Amniotic epithelial cell (primary cell): ENCODE measurements at regions not wholly inside any gene's neighbourhood (a gene's known extent, or its start where the extent isn't known, plus 50 kb on each side); places are given as distances from the start of the nearest gene placed in this dataset.

Experiments
- DNase-seq: peaks from one replicate; pipeline ENCODE4 v3.0.0-alpha.2; 2010; ENCODE audit warnings: low read depth

- no peak for DNase-seq
Measured at GRCh38 chr7:47221826-47222225, 360.1 kb downstream of the TNS3 start.

DNA sequence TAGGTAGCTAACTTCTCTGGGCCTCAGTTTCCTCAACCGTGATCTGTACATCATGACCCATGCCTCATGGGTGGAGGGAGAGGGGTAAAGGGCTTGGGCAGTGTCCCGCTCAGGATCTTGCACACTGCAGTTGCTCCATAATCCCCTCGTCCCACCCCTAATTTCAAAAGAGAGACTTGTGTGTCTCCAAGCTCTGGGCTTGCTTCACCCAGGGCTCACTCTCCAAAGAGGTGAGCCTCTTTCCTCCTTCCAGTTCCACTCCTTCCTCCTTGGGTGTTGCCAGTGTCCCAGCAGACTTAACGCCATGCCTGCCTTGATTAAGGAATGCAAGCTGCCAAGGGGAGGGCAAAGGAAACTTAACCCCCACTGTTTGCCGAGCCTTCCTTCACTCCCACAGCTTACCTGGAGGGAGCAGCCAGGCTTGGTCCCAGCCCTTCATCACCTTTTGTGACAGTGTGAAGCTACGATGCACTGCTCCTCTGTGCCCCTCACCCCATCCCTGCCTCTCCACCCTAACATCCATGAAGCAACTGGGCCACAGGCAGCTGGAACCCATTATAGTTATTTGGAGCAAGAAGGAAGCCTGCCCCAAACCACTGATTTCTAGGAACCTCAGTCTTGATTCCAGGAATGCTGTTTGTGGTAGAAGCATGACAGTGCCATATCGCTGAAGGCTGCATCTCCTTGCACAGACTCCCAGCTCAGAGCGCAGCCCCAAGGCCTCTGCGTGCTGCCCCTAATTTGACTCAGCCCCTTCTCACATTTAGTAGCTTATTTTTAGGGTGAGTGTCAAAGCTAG lies 363.3 kb downstream of the TNS3 start:
- no peak for DNase-seq

- DNase-seq = no peak
Measured at GRCh38 chr7:47217570-47218360, 364.1 kb downstream of the TNS3 start.

DNA sequence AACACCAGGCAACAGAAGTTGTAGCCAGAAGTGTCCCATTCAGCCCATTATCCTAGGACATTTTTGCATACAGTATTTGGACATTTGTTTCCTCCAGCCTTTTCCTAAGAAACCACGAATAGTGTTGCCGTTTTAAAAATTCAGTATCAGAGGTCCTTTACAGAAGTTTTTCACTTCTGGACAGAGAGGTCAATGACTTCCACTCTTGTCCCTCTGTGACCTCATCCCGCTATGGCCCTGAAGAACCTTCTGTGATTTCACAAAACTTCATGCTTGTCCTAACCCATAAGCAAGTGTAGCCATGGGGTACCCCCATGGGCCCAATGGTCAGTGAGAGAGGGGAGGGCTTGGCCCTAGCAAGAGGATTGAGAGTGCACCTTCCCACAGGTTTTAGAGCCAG lies 364.8 kb downstream of the TNS3 start:
- no peak for DNase-seq

DNA sequence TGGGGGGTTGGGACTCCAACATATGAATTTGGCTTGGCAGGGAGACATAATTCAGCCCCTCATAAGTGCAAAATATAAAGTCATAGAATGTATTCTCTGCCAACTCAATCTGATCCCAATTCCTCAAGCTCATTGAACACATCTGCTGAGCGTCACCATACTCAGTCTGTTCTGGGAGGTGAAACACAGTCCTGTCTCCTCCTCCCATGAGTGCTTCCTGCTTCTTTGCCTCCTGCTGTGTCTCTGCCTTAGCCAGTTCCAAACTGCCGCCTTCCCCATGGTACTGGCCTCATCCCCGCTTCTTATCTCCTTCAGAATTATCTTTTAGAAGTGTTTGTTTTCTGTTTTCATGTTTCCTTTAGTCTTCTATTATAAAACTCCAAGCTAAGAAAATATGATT lies 365.5 kb downstream of the TNS3 start:
- DNase-seq = no peak

GRCh38 chr7:47215640-47216039 lies 366.3 kb downstream of the TNS3 start:
- DNase-seq = no peak

- no peak for DNase-seq
Measured at GRCh38 chr7:47215049-47215448, 366.9 kb downstream of the TNS3 start.

- DNase-seq = peak; percentile 76
Measured at GRCh38 chr7:47213276-47213675, 368.6 kb downstream of the TNS3 start.

- DNase-seq = no peak
Measured at GRCh38 chr7:47211519-47211973, 370.4 kb downstream of the TNS3 start.

- no peak for DNase-seq
Measured at GRCh38 chr7:47210281-47210854, 371.5 kb downstream of the TNS3 start.

GRCh38 chr7:47207956-47208355 lies 374.0 kb downstream of the TNS3 start:
- DNase-seq = no peak

GRCh38 chr7:47204709-47205108 lies 377.2 kb downstream of the TNS3 start:
- no peak for DNase-seq

GRCh38 chr7:47202146-47202783 lies 379.6 kb downstream of the TNS3 start:
- no peak for DNase-seq

DNA sequence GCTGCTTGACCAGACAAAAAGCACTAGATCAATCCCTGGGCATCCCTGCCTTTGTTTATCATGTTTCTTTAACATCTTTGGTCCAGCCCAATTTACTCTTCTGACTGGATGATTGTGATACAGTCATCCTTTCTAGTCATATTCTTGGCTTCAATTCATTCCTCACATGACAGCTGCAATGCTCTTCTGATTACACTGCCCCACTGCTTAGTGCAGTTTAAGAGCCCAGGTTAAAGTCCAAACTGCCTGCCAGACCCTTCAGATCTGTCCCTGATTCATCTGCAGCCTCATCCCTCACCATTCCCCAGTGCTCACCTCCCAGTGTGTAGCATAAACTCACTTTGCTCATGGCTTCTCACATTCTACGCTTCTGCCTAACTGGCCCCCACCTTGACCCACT lies 383.8 kb downstream of the TNS3 start:
- peak; percentile 27 for DNase-seq

GRCh38 chr7:47197486-47197885 lies 384.4 kb downstream of the TNS3 start:
- no peak for DNase-seq

DNA sequence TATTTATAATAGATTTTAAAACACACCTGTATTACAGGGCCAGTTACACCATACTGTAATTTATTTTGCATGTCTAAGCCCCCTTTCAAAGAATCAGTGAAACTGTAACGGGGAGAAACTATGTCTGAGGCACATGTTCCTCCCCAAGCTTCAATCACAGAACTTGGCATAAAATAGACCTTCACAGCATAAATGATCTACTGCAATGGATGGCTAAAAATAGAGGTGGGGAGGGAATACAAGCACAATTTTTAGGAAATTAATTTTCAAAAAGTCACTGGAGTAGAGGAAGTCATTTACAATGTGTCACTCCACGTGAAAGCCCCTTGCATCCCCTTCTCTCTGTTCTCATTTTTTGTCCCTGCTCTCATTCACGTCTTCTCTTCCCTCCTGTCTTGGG lies 385.2 kb downstream of the TNS3 start:
- no peak for DNase-seq

GRCh38 chr7:47196106-47196645 lies 385.7 kb downstream of the TNS3 start:
- no peak for DNase-seq

GRCh38 chr7:47195641-47196040 lies 386.3 kb downstream of the TNS3 start:
- DNase-seq = no peak

GRCh38 chr7:47194516-47195057 lies 387.3 kb downstream of the TNS3 start:
- DNase-seq = no peak

DNA sequence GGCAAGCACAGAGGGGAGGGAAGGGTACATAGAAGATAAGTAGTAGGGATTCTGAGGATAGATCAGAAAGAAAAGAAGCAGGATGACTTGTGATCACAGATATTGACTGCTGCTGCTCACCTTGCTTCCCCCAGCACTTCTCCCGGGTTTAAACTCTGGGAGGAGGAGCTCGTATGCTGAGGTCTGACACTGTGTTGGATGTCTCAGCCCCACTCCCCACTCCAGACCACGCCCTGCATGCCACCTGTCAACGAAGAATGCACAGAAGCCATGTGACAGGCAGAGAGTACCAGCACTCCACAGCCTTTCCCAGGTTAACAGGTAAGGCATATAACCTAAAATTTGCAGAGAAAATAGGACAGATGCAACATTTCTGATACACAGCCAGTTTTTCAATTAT lies 388.9 kb downstream of the TNS3 start:
- DNase-seq = no peak

- DNase-seq = no peak
Measured at GRCh38 chr7:47191876-47192291, 390.0 kb downstream of the TNS3 start.

DNA sequence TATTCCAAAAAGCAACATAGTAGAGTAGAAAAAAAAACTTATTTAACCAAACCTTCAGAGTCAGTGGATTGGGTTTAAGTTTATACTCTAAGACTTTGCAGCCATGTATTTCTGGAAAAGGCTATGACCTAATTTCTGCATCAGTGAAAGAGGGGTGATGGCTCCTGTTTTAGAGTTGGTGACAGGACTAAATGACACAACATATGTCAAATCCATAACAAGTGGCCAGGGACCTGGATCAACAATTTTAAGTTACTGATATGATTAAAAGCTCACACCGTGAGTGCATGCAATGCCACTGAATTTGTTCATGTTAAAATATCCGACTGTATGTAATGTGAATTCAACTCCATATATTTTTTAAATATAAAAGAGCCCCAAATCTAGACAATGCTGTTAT lies 390.6 kb downstream of the TNS3 start:
- DNase-seq = no peak
